Stomach (tissue), 4 donors: ENCODE measurements at regions not wholly inside any gene's neighbourhood (a gene's known extent, or its start where the extent isn't known, plus 50 kb on each side); places are given as distances from the start of the nearest gene placed in this dataset.

Experiments used
- CTCF ChIP-seq, 7 experiments: fragments of 450-650 bp in 4 of 7; fragments of 200-600 bp in 3 of 7; sonication (generic) in 3 of 7; IDR thresholded peaks; one replicate each; pipeline ENCODE4 v1.5.1; 2016 to 2019; ENCODE audit warnings: antibody characterized with exemption in 7 of 7, control low read depth in 2 of 7, mild to moderate bottlenecking in 1 of 7
- POLR2A ChIP-seq, 4 donors: fragments of 450-650 bp; IDR thresholded peaks; one replicate each; pipeline ENCODE4 v1.6.1; 2016; ENCODE audit warnings: antibody characterized with exemption in 4 of 4, control low read depth in 2 of 4, mild to moderate bottlenecking in 1 of 4, moderate library complexity in 1 of 4
- POLR2AphosphoS5 ChIP-seq, 3 donors: sonication (generic); formaldehyde crosslinking; IDR thresholded peaks; one replicate each; pipeline ENCODE4 v1.6.1; 2016; ENCODE audit warnings: antibody characterized with exemption in 3 of 3

GRCh38 chr12:87807086-87807485 lies 222.1 kb downstream of the C12orf50 start:
- no peak for TF ChIP-seq CTCF (IDR thresholded peaks at IDR 0.05)
- TF ChIP-seq POLR2A (IDR thresholded peaks at IDR 0.05): no peak
- no peak for TF ChIP-seq POLR2AphosphoS5 (IDR thresholded peaks at IDR 0.05)
